ENCODE measurements at regions not wholly inside any gene's neighbourhood (a gene's known extent, or its start where the extent isn't known, plus 50 kb on each side); places are given as distances from the start of the nearest gene placed in this dataset.

DNA sequence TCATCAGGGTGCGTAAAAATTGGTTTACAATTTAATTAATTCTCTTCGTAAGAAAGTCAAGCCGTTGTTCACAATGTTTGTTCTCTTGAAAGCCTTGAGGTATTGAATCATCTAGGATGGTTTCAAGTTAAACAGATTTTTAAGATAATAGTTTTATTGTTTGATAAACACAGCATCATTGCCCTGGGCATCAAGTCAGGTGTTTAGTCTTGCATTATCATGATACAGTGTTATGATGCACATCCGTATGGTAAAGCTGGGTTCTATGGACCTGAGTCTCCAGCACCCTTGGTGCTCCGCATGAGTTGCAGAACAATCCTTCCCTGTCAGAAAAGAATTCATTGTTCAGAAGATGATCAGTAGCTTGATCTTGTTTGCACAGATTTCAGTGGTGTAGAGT lies 359.5 kb downstream of the LMO4 start:
- in situ Hi-C loops (cut with MboI; ENCODE audit: low pct_unique_long_range_greater_than_20kb, low sequenced_read_pairs): no loop called here
- DNase-seq: no peak

DNA sequence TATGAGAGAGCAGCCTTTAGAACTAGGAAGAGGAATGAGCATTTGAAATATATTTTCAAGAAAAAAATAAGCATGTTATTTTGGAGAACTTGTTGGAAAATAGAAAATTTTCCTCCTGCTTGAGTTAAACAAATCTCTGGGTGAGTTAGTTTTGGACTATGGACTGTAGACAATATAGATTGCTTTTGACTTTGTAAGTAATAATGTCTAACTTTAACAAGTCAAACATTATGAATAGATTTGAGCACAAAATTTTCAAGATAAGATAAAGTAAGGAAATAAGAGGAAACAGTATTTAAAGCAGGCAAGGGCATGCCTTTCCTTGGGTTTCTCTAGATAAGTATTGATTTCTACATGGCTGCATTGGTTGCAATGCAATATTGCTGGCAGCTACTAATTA lies 360.8 kb downstream of the LMO4 start:
- DNase-seq: no peak
- in situ Hi-C loops (cut with MboI; ENCODE audit: low pct_unique_long_range_greater_than_20kb, low sequenced_read_pairs): no loop called here

DNA sequence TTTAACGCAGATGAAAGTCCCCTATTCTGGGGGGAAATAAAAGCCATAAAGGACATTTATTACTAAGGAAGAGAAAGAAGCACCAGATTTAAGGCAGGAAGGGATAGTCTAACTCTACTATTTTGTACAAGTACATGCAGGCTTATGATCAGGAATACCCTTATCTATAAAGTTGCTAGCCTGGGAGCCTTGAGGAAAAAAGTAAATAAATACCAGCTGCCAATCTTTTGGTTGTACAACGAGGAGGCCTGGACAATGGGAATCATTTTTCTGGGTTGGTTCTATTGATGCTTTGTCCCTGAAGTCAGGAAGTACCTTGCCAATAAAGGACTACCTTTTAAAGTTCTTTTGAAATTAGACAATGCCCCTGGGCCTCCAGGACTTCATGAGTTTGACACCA lies 367.8 kb downstream of the LMO4 start:
- in situ Hi-C loops (cut with MboI; ENCODE audit: low pct_unique_long_range_greater_than_20kb, low sequenced_read_pairs): no loop called here
- no peak for DNase-seq

DNA sequence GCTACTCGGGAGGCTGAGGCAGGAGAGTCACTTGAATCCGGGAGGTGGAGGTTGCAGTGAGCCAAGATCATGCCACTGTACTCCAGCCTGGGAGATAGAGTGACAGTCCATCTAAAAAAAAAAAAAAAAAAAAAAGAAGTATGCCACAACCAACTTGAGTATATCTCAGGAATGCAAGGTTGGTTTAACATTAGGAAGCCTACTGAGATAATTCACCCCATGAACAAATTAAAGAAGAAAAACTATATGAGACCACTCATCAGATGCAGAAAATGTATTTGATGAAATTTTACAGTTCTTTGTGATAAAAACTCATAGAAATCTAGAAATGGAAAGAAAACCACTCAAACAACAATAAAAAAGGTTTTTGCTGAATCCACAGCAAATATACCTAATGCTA lies 373.8 kb downstream of the LMO4 start:
- no peak for DNase-seq
- in situ Hi-C loops (cut with MboI; ENCODE audit: low pct_unique_long_range_greater_than_20kb, low sequenced_read_pairs): no loop called here

DNA sequence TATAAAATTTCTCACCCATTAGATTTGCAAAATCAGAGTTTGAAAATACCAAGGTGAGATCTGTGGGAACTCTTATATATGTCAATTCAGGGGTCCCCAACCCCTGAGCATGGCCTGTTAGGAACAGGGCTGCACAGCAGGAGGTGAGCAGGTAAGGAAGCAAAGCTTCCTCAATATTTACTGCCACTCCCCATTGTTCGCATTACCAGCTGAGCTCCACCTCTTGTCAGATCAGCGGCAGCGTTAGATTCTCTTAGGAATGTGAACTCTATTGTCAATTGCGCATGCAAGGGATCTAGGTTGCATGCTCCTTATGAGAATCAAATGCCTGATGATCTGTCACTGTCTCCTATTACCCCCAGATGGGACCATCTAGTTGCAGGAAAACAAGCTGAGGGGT lies 376.6 kb downstream of the LMO4 start:
- no peak for DNase-seq
- in situ Hi-C loops (cut with MboI; ENCODE audit: low pct_unique_long_range_greater_than_20kb, low sequenced_read_pairs): no loop called here

DNA sequence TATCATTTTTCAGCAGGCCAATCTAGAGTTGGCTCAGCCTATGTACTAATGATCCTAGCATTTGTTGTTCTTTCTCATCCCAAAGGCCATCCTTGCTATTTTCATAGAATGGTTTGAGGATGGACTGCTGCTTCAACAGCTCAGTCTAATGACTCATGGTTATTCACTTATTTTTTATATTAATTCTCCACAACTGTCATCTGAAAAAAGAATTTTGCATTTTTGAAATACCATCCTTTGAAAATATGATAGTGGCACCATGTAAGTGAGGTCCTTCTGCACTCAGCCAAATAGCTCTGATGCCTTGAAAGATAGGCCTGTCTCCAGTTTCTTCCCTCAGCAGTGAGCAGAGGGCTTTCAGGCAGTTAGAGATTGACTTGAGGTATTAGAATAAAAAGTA lies 377.5 kb downstream of the LMO4 start:
- no peak for DNase-seq
- in situ Hi-C loops (cut with MboI; ENCODE audit: low pct_unique_long_range_greater_than_20kb, low sequenced_read_pairs): no loop called here

DNA sequence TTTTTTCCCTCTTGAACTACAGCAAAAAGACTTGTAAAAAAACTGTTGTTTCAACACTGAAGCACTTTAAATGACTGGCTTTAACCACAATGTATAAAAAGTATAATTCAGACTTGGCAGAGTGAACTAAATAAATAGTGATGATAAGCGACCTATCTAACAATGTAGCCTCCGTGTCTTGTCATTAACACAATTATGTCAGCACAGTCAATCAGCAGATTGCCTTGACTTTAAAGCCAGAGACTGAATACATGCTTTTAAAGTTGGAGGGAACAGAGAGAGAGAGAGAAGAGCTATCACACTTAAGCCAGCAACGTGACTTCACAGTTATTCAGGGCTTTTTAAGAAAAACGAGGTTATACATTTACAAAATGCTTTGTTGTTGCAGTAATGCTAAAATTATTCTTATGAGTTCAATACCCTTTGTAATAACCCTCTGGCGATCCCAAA lies 378.1 kb downstream of the LMO4 start:
- no peak for DNase-seq
- in situ Hi-C loops (cut with MboI; ENCODE audit: low pct_unique_long_range_greater_than_20kb, low sequenced_read_pairs): no loop called here

DNA sequence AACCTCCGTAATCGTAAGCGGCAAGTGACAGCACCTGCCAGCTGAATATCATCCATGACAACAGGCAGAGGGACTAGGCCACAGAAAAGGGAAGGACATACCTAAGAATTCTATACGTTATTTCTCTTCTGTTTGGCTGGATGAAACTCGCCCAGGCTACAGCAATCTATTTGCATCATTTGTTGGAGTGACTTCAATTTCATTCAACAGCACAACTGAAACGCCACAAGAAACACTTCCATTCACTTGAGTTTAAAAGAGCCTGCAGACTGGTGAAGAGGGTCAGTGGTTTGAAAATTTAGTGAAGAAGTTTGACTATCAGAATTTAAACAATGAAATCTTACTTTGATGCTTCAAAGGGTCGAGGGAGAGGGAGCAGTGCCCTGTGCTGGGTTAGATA lies 378.7 kb downstream of the LMO4 start:
- in situ Hi-C loops (cut with MboI; ENCODE audit: low pct_unique_long_range_greater_than_20kb, low sequenced_read_pairs): no loop called here

DNA sequence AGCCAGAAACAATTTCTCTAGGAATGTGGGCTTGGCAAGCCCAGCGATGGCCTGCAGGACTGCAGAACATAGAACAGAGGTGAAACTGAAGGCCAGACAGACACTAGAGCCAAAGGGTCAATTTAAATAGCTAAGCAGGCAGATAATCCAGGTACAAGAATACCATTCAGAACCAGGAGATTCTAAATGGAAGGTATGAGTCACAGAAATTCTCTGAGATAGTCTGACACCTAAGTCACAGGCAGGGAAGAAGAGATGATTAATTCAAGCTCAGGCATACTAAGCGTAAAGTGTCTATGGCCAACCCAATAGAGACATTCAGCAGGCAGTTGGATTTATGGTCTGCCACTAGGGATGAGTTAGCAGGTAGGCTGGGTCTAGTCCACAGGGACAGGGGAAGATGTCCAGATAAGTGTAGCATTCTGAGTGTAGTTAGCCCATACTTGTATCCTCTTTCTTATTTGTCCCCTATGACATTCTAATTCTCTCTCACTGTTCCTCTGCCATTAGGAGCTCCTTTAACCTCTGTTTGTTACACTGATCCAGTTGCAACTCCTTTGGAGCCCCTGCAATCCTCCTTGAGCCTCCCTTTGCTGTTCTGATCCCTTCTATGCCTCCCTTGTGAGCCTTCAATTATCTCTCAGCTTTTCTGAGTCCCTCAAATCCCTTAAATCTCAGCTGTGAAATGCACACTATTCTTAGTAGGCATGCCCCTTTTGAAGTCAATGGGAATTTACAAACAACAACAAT lies 383.8 kb downstream of the LMO4 start:
- in situ Hi-C loops (cut with MboI; ENCODE audit: low pct_unique_long_range_greater_than_20kb, low sequenced_read_pairs): no loop called here
- DNase-seq: no peak

More for the DNA sequence above, 378.7 kb downstream of the LMO4 start:
- no peak for DNase-seq

DNA sequence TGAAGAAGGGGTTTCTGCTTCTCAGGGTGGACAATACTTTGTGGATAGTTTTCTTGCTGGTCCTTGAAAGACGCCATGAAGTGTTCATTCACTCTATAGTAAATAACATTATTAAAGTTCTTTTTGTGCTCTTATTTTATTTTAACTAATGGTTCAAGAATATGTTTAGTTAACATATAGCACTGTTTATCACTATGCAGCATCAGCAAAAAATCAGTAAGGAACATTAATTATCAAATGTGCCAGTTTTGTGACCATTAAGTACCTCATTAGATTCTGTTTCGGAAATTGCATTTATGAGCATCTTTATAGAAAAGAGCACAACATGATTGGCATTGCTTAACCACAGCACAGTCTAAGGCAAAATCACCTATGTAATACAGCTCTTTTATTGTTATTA lies 385.6 kb downstream of the LMO4 start:
- DNase-seq: no peak
- in situ Hi-C loops (cut with MboI; ENCODE audit: low pct_unique_long_range_greater_than_20kb, low sequenced_read_pairs): no loop called here

DNA sequence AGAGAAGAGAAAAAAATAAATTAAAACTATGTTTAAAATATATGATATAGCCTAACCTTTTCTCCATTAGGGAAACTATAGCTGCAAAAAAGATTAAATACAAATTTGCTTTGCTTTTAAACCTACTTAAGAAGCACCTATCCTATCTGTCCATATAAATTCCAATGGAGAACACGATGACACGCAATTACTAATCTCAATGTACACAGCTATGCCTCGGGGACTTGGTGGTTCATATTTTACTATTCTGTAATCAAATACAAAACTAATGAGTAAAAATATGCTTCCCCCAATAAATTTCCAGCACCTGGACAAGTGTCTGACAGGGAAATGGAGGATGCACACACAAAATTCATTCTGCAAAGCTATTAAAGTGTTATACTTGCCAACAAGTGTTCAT lies 386.4 kb downstream of the LMO4 start:
- DNase-seq: no peak
- in situ Hi-C loops (cut with MboI; ENCODE audit: low pct_unique_long_range_greater_than_20kb, low sequenced_read_pairs): no loop called here

DNA sequence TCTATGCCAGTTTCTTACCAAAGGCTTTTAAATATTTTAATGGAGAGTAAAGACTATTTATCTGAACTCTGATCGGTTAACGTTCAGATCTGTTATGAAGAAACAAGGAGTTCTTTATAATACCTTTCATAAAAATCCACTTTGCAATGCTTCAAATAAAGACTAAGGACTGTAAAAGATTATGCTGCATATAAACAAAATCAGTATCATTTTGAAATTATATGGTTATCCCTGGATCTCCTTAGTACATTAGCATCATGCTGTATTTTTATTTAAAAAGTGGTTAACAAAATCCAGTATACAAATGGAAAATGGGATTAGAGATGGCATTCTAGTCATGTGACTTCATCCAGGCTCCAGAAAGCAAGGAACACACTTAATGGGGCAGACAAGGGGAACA lies 386.8 kb downstream of the LMO4 start:
- in situ Hi-C loops (cut with MboI; ENCODE audit: low pct_unique_long_range_greater_than_20kb, low sequenced_read_pairs): no loop called here

DNA sequence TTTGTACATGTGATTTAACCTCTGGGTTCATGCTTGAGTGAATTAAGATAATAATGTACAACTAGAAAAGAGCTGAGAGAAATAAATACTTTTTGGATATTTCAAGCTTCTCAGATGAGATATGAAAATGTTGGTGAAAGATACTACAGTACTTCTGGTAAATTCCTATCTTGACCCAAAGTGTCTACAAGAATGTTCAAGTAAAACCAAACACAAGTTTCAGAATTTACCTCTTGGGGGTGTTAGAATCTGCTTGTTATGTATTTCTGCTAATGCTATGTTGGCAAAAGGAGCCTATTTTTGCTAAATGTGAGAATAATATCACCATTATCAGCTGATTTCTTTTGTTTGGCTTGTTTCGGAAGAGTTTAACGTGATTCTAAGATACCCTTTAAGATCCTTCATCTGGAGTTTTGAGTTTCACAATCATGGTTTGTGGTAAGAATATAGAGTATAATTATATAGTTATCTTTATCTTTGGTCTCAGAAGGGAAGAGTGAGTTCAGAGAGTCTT lies 388.5 kb downstream of the LMO4 start:
- DNase-seq: no peak
- in situ Hi-C loops (cut with MboI; ENCODE audit: low pct_unique_long_range_greater_than_20kb, low sequenced_read_pairs): no loop called here

More for the DNA sequence above, 386.8 kb downstream of the LMO4 start:
- DNase-seq: no peak

DNA sequence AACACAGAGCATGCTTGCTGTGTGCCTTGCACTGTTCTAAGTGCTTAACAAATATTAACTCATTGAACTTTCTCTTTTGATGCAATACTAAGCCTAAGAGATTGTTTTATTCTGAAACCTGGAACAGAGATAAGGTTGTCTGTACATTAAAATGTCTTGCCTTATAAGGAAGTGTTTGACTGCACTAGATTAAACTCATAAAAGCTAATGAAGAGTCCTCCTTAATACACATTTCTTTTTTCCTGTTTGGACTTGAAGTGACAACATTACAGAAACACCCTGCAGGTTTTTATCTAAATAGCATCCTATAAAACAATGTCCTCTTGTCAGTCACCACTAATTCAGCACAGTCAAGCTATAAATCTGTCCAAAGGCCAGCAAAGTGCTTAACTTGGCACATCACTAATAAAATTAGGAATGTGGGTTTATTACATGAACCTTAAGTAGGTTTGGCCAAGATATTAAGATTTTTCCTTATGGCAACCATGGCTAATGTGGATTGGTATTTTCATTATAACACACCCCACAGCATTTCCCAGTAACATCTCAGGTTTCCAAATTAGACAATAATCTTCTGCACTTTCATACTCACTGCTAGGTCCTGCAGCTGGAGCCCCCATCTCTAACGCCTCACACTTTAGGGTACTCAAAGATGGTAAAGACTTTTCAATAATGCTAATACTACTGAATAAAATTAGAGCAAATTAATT lies 389.7 kb downstream of the LMO4 start:
- in situ Hi-C loops (cut with MboI; ENCODE audit: low pct_unique_long_range_greater_than_20kb, low sequenced_read_pairs): no loop called here
- DNase-seq: no peak

DNA sequence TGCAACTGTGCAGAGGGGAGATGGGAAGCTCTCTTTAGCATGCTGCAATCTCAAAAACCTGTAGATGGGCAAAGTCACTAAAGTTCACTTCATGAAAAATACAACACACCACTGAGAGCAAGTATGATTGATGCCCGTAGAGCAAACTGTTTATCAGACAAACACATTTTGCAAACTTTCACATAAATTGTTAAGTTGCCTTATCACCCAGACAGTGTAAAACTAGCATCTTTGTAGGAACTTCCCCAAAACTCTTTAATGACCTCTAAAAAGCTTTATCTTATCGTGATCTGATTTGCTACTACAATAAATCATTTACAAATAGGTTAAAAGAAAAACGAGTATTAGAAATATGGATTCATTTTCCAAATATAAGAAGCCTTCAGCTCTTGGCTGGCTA lies 391.0 kb downstream of the LMO4 start:
- DNase-seq: no peak
- in situ Hi-C loops (cut with MboI; ENCODE audit: low pct_unique_long_range_greater_than_20kb, low sequenced_read_pairs): no loop called here

DNA sequence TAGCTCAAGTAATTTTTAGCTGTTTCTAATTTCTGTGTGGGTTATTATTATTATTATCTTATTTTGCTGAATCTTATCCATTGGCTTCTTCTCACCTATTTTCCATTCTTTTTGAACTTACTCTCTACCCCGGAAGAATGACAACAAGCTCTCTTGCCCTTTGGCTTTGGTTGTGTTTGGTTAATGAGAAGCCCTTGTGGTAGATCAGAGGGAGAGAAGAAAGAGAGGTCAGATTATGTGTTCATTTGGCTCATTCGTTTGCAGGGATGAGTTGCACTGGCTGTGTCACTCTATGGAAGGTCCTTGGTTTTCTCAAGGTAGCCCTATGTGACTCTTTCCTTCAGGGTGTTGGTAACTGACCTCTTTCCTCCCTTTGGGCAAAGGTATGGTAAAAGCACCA lies 391.9 kb downstream of the LMO4 start:
- no peak for DNase-seq
- in situ Hi-C loops (cut with MboI; ENCODE audit: low pct_unique_long_range_greater_than_20kb, low sequenced_read_pairs): no loop called here

DNA sequence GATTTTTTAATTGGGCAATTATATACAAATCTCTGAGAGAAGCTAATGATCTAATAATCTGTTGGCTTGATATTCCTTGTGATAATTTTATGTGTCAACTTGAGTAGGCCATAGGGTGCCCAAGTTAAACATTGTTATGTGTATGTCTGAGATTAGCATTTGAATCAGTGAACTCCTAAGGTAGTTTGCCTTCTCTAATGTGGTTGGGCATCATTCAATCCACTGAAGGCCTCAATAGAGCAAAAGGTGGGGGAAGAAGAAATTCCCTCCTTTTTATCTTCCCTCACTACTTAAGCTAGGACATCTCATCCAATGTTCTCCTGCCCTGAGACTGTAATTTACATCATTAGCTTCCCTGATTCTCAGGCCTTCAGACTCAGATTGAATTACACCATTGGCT lies 394.5 kb downstream of the LMO4 start:
- in situ Hi-C loops (cut with MboI; ENCODE audit: low pct_unique_long_range_greater_than_20kb, low sequenced_read_pairs): no loop called here
- DNase-seq: no peak

DNA sequence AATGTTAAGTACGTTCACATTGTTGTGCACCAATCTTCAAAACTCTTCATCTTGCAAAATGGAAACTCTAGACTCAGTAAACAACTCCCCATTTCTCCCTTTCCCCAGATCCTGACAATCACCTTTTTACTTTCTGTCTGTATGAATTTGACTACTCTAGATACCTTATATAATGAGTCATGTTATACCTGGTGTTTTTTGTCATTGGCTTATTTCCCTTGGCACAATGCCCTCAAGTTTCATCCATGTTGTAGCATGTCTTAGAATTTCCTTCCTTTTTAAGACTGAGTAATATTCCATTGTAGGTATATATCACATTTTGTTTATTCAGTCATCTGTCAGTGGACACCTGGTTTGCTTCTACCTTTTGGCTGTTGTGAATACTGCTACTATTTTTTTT lies 399.5 kb downstream of the LMO4 start:
- no peak for DNase-seq
- in situ Hi-C loops (cut with MboI; ENCODE audit: low pct_unique_long_range_greater_than_20kb, low sequenced_read_pairs): no loop called here

DNA sequence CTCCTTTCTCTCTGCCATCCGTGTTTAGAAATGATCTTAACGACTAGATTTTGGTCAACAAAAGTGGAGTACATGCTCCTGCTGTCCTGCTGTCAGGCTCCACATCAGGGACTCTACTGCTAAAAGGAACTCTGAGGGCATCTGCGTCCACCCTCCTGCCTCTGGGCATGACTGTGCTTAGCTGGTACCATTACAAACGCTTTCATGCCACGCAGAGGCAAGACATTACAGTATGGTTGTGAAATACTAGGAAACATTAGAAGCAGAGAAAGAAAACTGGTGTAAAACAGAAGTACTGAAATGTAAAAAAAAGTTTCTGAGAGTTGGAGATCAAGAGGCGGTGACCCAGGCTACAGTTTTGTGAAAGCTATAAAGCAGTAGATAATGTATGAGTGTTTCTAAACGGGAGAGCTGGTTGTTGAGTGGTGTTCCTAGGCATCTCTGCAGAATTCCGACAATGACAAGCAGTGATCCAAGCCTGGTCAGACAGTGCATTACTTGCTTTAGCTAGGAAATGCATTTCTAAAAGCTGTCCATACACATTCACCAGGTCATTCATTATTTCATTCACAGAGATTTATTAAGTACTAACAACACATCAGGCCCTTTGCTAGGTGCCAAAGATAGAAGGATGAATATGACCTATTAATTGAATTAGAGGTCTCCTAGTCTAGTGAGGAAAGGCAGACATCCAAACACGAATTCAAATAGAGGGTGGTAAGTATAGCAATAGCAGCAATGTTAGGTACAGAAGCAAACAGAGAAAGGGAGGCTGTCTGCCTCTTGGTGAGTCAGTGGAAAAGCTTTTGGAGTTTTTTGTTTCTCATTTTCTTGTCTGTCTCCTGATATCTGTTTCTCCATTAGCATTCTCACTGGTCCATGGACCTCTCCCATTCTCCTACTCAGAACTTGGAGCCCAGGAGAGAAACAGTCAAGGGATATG lies 401.9 kb downstream of the LMO4 start:
- DNase-seq: no peak
- in situ Hi-C loops (cut with MboI; ENCODE audit: low pct_unique_long_range_greater_than_20kb, low sequenced_read_pairs): no loop called here

DNA sequence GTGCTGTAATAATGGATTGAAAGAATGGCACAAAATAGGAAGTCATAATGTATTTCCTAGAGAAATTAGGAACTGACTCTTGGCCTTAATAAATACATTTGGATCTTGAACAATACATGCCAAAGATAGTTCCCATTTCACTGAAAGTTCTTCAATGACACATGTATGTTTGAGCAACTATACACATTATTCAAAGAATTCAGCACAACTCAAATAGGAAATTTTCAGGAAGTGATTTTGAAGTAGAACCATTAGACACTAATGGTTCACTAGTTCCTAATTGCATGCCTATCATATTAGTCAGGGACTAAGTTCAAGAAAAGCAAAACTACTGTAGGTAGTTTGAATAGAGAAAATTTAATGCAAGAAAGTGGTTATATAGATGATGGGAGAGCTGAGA lies 404.7 kb downstream of the LMO4 start:
- DNase-seq: no peak
- in situ Hi-C loops (cut with MboI; ENCODE audit: low pct_unique_long_range_greater_than_20kb, low sequenced_read_pairs): no loop called here
